A673 (cell line): ENCODE measurements at regions not wholly inside any gene's neighbourhood (a gene's known extent, or its start where the extent isn't known, plus 50 kb on each side); places are given as distances from the start of the nearest gene placed in this dataset.

Experiments used
- EZH2 ChIP-seq: fragments of 200-600 bp; sonication (generic); IDR thresholded peaks from 2 replicates; pipeline ENCODE4 v1.6.1; 2017; ENCODE audit warnings: borderline replicate concordance, low read depth, mild to moderate bottlenecking, mixed read lengths, antibody characterized with exemption, low read length; ENCODE audit not compliant: poor library complexity, severe bottlenecking
- TF ChIP-seq, protein P1 (sequence below): fragments of 300-800, 200-600 bp; sonication (generic); conservative IDR thresholded peaks from 2 replicates; pipeline ENCODE4 v1.5.1; 2017; ENCODE audit warnings: low read depth, mild to moderate bottlenecking, antibody characterized with exemption, low read length, moderate library complexity, mixed read lengths

- TF ChIP-seq, protein P1, sequence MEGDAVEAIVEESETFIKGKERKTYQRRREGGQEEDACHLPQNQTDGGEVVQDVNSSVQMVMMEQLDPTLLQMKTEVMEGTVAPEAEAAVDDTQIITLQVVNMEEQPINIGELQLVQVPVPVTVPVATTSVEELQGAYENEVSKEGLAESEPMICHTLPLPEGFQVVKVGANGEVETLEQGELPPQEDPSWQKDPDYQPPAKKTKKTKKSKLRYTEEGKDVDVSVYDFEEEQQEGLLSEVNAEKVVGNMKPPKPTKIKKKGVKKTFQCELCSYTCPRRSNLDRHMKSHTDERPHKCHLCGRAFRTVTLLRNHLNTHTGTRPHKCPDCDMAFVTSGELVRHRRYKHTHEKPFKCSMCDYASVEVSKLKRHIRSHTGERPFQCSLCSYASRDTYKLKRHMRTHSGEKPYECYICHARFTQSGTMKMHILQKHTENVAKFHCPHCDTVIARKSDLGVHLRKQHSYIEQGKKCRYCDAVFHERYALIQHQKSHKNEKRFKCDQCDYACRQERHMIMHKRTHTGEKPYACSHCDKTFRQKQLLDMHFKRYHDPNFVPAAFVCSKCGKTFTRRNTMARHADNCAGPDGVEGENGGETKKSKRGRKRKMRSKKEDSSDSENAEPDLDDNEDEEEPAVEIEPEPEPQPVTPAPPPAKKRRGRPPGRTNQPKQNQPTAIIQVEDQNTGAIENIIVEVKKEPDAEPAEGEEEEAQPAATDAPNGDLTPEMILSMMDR: no peak
- TF ChIP-seq EZH2: no peak
These were observed 49.7 kb upstream of the ATF3 start for GRCh38 chr1:212558693-212559480.
